GM18517 (cell line): ENCODE measurements at regions not wholly inside any gene's neighbourhood (a gene's known extent, or its start where the extent isn't known, plus 50 kb on each side); places are given as distances from the start of the nearest gene placed in this dataset.
"Not testable (repeated sequence)": the region's sequence is repeated elsewhere in the genome, so short reads cannot be mapped to it uniquely, and the experiment has no call there.

Experiments
- ATAC-seq: cut with Tn5 transposase; IDR thresholded peaks from one replicate; pipeline ENCODE4 v1.9.1; 2021; ENCODE audit warnings: mild to moderate bottlenecking, moderate library complexity; ENCODE audit not compliant: unreplicated experiment

DNA sequence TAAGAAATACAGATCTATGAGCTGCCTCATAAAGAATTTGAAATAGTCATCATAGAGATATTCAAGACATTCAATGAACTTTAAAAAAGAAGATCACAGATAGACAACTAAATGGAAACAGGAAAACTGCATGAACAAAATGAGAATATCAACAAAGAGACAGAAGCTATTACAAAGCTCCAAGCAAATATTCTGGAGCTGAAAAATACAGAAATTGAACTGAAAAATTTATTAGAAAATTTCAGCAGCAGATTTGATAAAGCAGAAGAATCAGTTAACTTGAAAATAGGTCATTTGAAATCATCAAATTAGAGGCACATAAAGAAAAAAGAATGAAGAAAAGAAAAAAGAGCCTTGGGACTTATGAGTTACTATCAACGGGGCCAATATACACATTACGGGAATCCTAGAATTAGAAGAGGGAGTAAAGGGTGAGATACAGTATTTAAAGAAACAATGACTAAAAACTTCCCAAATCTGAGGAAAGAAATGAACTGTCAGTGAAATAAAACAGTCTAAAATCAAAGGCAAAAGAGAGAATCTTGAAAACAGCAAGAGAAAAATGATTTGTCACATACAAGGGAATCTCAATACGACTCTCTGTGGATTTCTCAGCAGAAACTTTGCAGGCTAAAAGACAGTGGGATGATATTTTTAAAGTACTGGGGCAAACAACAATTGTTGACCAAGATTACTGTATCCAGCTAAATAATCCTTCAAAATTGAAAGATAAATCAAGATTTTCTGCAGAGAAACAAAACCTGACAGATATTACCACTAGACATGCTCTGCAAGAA, 641.6 kb downstream of the ANKRD50 start:
- no peak for ATAC-seq

DNA sequence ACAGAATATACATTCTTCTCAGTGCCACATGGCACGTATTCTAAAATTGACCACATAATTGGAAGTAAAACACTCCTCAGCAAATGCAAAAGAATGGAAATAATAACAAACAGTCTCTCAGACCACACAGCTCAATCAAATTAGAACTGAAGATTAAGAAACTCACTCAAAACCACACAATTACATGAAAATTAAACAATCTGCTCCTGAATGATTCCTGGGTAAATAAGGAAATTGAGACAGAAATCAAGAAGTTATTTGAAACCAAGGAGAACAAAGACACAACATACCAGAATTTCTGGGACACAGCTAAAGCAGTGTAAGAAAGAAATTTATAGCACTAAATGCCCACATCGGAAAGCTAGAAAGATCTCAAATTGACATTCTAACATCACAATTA, 637.3 kb downstream of the ANKRD50 start:
- ATAC-seq: not testable (repeated sequence)

DNA sequence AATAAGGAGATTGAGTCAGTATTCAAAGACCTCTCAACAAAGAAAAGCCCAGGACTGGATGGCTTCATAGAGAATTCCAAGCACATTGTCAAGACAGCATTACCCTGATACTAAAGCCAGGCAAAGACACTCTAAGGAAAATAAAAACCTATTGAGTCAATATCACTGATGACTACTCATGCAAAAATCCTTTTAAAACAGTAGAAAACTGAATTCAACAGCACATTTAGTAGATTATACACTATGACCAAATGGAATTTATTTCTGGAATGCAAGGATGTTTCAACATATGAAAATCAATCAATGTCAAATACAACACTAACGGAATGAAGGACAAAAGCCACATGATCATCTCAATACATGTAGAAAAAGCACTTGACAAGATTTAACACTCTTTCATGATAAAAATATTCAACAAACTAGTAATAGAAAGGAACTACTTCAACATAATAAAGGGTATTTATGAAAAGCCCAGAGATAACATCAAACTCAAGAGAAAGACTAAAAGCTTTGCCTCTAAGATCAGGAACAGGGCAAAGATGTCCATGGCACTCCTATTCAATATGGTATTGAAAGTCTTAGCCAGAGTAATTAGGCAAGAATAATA, 633.3 kb downstream of the ANKRD50 start:
- no peak for ATAC-seq

DNA sequence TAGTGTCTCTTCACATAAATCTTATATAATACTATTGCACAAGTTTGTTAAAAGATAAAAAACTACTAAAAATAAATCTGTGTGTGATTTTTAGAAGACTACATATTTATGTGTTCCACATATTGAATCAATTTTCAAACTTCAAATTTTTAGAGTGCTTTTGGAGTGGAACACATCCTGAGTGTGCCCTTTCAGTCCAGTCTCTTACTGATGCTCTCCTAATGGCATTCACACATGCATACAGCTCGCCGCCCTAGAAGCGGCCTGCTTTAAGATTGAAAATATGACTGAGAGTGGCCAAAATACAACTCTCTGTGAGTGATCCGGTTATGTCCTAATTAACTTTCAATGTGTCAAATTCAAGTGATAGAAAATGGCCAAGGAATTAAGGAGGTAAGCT, 628.8 kb downstream of the ANKRD50 start:
- ATAC-seq: no peak

DNA sequence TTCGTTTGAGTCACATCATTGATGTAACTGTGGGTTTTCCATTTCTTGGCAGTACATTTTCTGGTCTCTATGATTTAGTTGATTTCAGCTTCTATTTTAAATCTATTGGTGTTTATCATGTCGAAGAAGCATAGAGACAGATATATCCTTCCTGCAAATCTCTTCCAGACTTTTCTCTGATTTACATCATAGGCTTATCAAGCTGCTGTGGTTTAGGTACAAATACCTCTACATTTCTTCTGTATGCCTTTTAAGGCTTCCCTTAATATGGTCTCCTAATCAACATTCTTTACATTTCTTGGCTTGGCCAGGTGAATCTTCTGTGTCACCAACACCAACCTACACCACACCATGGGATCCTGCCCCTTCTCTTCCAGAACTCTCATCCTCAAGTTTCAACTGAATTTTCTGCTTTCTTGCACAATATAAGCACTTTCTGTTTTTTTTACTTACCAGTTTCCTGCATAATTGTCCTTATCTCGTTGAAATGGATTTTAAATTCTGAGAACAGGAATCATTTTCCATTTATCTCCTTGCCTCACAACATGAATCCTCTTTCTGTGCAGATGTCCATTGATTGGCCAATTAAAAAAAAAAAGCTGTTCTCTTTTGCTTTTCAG, 626.9 kb downstream of the ANKRD50 start:
- ATAC-seq: no peak

DNA sequence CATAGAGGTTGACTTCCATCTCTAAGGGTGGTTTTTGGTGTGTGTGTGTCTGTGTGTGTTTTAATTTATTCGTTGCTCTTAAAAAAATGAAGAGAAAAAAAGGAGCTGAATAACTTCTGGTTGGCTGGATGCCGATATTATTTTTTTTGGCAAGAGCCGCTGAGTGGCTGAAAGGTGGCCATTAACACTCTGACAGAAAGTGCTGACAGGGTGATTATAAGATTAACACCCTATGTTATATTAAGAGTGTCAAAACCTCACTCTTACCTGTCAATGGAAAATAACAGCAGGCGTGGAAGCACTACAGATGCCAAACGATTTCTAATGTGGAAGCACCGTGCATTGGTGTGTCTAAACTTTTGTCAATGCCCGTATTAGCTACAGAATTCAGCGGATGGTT, 622.5 kb downstream of the ANKRD50 start:
- ATAC-seq: no peak

DNA sequence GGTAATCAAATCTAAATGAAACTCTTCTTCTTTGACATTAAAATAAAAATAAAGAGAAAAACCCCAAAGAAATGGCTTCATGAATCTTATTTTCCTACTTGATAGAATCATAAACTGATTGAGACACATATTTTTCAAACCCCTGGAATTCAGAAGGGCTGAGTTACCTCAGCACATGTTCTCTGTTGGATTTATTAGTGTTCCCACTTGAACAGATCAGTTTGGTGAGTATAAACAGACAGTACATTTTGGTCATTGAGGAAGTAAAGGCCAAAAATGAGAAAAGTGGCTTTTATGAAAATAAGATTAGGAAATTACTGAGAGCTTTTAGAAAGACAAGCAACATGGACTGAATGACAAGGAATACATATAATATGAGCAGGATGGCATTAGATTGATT, 620.4 kb downstream of the ANKRD50 start:
- no peak for ATAC-seq

DNA sequence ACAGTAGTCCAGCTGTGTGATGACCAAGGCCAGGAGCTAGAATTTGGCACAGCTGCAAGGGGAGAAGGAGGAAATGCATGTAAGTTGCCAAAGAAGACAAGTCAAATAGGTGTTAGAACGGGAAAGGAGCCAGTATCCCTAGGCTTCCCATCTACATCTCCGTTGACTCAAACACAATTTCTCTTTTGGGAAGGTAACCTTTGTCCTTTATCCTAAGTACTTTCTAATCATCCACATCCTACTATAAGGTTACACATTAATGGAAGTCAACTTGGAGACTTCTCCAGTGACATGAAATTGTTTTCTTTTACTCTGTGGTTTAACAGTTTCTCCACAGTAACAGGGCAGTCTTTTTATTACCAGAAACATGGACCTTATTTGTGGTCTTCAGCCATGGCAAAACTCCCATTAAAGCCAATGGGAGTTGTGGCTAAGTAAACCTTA, 620.0 kb downstream of the ANKRD50 start:
- ATAC-seq: no peak

DNA sequence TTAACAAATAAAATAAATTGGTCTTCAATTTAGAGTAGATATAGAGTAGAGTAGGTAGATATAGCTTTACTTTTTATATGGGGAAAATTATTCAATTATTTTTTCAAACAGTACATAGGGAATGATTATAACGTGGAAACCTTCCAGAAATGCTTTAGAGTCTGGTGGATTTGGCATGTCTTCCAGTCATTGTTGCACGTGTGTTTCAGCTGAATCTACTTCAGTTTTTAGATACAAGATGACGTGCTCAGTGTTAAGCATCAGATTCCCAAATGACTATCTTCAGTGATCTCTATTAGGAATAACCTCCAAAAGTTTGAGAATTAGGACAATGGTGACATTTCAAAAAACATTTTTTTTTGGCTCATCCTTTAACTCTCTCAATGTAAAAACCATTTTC, 616.9 kb downstream of the ANKRD50 start:
- no peak for ATAC-seq

DNA sequence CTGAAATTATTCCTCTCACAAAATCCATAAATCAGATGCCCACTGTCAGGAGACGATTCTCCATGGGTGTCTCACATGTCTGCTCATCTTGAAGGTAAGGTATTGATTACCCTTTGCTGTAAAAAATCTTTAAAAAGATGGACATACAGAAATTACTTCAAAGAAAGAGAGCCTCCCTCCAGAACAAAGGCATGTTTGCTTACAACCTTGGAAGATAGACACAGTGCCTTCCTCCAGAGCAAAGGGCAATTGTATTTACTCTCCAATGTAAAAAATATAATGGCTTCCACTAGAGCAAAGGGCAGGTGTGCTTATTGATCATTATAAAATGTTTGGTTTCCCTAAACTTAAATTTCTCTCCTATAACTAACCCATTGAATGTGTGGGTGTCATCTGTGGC, 616.2 kb downstream of the ANKRD50 start:
- ATAC-seq: no peak

DNA sequence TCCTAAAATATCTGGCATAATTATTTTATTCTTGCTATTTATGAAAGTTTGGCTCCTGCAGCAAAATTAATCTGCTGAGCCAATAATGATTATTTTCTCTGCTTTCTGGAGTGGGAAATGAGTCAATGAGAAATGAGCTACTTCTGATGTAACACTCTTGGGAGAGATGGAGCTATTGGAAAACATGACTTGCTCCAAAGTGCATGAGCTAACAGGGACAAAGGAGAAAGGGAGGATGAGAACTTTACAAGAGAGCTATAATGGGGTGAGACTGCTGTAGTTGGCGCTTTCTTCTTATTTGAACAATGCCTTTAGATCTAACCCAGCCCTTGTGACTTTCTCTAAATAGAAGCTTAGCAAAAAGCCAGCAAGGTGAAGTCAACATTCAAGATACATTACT, 615.1 kb downstream of the ANKRD50 start:
- ATAC-seq: no peak

DNA sequence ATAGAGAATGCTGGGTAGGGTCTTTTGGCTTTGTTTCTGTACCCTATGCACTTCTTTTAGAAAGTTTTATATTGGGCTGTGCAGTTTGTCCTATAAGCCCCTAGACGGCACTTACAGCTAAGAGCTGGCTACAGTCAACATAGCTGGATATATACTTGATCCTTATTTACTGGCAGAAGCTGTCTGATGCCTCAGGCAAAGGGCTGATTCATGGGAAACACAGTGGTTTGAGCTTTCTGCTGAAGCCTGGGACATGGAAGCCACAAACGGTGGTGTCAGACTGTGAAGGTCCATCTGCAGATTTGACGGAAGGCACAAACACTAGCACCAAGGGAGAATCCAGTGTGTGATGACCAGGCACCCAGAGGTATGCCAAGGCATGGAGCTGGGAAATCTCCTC, 608.4 kb downstream of the ANKRD50 start:
- ATAC-seq: no peak

DNA sequence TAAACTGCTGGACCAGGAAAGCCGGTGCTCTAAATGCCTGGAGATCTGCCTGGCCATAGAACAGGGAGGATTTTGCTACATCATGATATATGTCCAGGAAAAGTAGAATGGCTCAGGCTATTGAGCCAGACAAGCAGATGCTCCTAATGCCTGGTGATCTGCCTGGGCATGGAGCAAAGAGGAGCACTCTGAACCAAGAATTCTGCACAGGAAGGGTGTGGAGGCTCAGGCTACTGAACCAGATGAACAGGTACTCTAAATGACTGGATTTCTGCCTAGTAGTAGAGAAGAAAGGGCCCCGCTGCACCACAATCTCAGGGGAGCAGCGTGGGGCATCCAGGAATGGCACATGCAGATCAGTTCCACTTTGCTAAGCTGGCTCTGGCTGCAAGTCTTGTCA, 607.9 kb downstream of the ANKRD50 start:
- ATAC-seq: no peak

DNA sequence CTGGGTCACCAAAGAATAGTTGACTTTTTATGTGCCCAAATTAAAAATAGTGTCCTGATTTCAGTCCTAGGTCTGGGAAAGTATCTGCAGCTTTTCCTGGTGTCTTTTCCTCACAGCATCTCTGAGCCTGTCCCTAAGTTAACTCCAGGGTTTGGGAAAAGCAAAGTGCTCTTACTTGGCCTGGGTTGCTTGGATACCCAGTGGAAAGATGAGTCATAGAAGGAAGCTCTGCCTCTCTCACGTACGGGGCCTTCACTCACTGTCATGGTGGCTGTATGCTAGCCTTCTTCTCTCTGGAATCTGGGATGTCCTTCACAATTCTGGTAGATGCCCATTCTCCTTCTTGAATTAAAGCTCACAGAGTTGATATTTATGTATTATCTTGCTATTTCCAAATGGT, 607.3 kb downstream of the ANKRD50 start:
- ATAC-seq: no peak

DNA sequence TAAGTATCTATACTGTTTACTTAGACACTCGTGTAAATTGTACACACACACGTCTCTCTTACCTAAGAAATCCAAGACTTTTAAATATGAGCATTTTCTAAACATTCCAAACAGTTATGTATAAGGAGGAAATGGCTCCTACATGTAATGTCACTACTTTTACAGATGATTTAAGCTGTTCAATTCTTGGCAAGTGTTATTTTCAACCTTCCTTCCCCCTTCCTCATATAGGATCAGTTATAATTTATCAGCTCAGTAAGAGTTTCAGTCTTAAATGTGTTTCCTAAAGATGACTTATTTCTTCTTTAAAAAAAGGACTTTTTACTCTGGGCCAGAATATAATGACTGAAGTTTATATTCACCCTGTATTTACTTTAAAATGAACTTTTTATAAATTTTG, 601.1 kb downstream of the ANKRD50 start:
- ATAC-seq: no peak

DNA sequence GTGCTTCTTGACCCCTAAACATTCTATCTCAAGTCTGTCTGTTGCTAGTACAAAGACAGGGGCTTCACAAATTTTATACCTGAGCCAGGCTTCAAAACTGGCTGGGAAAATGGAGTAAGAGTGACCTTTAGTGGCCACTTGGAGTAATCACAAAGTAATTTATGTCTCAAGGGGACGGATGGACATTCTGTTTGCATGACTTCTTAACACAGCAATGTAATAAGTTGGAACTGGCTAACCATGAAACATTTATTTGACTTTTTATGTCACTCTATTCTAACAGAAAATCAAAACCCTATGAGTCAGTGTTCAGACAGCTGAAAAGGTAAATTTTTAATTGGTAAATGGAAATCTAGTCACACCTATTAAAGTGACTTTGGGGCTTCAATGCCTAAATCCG, 600.6 kb downstream of the ANKRD50 start:
- ATAC-seq: peak; percentile 71

DNA sequence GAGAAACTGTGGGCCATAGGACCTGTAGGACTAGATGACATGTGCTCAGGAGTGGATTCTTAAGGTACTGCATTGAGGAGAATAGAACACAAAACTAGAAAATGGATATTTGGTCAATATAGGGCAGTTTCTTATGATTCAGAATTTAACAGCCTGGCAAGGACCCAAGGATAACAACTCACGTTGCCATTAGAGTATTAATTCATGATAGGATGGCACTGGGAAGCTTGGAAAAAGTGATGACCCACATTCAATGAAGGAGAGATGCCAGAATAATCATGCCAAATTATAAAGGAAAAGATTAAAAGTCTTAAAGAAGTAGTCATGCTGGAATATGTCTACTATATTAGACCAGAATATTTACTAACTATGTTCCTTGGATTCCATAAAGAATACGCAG, 594.5 kb downstream of the ANKRD50 start:
- no peak for ATAC-seq

DNA sequence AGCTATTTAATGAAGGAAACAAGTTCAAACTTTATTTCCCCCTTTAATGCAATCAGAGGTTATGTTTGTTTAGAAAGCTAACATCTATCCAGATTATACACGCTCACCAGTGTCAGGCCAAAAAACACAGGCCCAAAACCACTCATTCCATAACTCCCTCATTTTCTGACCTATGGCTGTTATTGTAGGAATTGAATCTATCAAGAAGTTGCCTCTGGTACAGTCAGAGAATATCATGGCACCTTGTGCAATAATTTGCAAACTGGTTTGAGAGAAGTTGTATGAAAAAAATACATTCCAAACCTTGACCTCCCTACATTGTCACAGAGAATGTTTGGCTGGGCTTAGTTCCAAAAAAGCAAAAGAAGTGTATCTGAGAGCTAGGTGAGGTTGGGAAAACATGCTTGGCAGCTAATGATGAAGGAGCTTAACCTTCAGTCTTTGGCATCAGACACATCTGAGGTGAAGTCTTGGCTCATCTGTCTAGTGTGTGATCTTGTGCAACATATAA, 591.0 kb downstream of the ANKRD50 start:
- ATAC-seq: no peak

DNA sequence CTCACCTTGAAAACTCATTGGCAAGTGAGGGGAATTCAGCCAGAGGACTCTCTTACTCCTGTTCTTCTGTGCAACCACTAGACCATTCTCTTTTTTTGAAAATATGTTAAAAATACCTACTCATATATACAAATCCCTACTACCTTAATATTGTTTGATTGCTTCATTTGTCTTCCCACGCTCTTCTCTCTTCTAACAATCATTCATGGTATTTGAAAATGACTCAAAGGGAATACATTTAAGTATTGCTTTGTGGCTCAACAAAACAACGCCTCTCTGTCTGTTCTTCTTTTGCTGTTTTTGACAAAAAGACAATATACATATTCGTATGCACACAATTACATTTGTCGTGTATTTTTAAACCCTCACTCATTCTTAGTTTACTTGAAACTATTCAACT, 589.4 kb downstream of the ANKRD50 start:
- ATAC-seq: no peak

DNA sequence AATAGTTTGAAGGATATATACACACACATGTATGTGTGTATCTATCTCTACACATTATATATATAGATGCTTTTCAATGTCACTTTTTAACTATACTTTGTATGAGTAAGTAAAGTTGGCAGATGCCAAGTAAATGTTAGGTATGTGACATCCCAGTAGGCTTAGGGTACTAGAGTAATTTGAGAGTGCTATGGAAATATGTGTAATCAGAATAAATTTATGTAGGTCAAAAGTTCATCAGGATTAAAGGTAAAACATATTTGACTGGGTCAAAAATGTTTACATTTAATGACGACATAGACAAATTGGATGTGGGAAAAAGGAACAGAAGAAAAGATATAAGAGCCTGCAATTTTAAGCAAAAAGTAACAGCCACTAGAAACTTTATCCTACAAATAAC, 588.8 kb downstream of the ANKRD50 start:
- ATAC-seq: no peak

DNA sequence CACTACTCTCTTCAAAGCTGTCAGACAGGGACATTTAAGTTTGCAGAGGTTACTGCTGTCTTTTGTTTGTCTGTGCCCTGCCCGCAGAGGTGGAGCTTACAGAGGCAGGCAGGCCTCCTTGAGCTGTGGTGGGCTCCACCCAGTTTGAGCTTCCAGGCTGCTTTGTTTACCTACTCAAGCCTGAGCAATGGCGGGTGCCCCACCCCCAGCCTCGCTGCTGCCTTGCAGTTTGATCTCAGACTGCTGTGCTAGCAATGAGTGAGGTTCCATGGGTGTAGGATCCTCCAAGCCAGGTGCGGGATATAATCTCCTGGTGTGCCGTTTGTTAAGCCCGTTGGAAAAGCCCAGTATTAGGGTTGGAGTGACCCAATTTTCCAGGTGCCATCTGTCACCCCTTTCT, 581.2 kb downstream of the ANKRD50 start:
- not testable (repeated sequence) for ATAC-seq

DNA sequence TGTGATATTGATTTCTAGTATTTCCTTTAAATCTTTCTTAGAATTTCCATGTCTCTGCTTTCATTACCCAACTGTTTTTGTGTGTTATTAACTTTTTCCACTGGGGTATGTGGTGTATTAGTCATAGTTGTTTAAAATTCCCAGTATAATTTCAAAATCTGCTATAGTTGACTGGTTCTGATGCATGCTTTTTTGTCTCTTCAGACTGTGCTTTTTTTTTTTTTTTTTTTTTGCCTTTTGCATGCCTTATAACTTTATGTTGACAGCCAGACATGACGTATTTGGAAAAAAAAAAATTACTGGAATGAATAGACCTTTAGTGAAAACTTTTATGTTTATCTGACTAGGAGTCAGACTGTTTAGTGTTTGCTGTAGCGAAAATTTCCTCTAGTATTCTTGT, 580.4 kb downstream of the ANKRD50 start:
- ATAC-seq: no peak
